BLaER1 treated with 17β-estradiol and CSF1 and Interleukin-3, amounts not matched to agents 10 nM and 100 nM (cell line): ENCODE measurements at regions not wholly inside any gene's neighbourhood (a gene's known extent, or its start where the extent isn't known, plus 50 kb on each side); places are given as distances from the start of the nearest gene placed in this dataset.

Experiments used
- H3K27ac ChIP-seq, 11 experiments: shearing (Covaris generic); formaldehyde crosslinking; 2 replicates each; pipeline ENCODE4 v1.8.1; 2022
- H3K27me3 ChIP-seq, 11 experiments: shearing (Covaris generic); formaldehyde crosslinking; 2 replicates each; pipeline ENCODE4 v1.8.1; 2022
- H3K36me3 ChIP-seq, 11 experiments: shearing (Covaris generic); formaldehyde crosslinking; 2 replicates each; pipeline ENCODE4 v1.8.1; 2022
- H3K4me1 ChIP-seq, 10 experiments: shearing (Covaris generic); formaldehyde crosslinking; 2 replicates each; pipeline ENCODE4 v1.8.1; 2022
- H3K4me2 ChIP-seq, 11 experiments: shearing (Covaris generic); formaldehyde crosslinking; 2 replicates each; pipeline ENCODE4 v1.8.1; 2022
- H3K4me3 ChIP-seq, 10 experiments: shearing (Covaris generic); formaldehyde crosslinking; 2 replicates each; pipeline ENCODE4 v1.8.1; 2022
- H3K9ac ChIP-seq, 11 experiments: shearing (Covaris generic); formaldehyde crosslinking; 2 replicates each; pipeline ENCODE4 v1.8.1; 2022
- H3K9me3 ChIP-seq, 11 experiments: shearing (Covaris generic); formaldehyde crosslinking; replicated peaks in 1 of 11; 2 replicates each; pipeline ENCODE4 v1.8.1; 2022
- H4K20me1 ChIP-seq, 11 experiments: shearing (Covaris generic); formaldehyde crosslinking; 2 replicates each; pipeline ENCODE4 v1.8.1; 2022
- Cebpa-rat ChIP-seq, 11 experiments: shearing (Covaris generic); IDR thresholded peaks; 2 replicates each; pipeline ENCODE4 v1.8.1; 2022

DNA sequence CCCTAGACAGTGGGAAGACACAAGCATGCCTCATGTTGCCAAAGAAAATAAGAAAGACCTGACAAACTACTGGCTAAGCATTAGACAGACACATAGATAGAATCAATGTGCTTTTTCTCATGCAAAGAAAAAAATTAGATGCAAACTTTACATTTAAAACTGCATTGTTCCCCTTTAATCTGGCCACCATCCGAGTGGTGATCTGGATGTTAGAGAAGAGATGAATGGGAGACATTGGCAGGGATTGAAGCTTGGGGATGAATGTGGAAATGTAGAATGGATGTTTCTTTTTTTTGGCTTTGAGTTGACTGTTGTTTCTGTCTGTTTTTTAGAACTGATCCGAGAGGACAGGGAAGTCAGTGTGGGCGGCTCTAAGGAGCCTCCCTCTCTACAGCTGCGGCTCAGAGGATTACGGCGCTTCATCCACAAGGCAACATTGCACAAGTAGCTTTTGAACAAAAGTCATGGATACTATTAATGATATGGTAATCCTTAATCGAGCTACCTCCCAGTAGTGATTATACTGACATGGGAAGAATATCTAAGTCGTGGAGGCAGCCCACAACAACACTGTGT lies 53.0 kb downstream of the HELT start:
- Histone ChIP-seq H3K27ac (no peak overlapping the region), H3K4me2 (no peak overlapping the region), H3K27me3 (no peaks in the 10 kb centered on the region), H3K4me1 (no peaks in the 10 kb centered on the region), H3K9ac (no peak overlapping the region), H4K20me1 (no peaks in the 10 kb centered on the region), H3K4me3 (no peak overlapping the region), H3K36me3 (no peaks in the 10 kb centered on the region), H3K9me3 (no peaks in the 10 kb centered on the region)
- TF ChIP-seq Cebpa-rat (IDR thresholded peaks at IDR 0.05): no peak

DNA sequence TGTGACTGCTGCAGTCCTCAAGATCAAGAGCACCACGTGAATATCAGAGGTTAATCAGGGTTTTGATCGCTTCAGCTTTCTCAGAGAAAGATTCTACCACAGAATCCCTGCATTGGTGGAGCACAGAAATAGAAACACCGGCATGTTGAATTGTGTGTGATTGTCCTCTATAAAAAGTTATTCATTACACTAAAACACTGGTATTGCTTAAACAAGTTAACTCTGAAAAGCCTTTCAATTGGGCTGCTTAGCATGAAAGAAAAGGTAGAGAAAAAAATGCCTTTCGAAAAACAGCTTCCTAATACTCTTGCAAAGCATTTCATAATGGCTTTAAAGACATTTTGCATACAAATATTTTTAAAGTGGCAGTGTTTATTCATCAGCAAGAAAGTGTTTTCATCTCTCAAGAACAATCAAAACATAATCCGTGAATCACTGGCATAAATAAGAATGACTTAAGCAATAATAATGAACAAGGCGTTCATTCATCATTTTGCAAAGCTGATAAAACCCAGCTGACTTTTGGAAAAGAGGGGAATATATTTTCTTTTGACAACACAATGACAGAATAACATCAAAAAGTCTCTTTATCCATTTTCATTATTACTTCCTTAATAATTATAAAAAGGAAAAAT lies 61.1 kb downstream of the HELT start:
- no peak overlapping the region for H3K9ac ChIP-seq
- H4K20me1 ChIP-seq: no peaks in the 10 kb centered on the region
- H3K27ac ChIP-seq: no peak overlapping the region
- H3K36me3 ChIP-seq: no peaks in the 10 kb centered on the region
- no peak for TF ChIP-seq Cebpa-rat (IDR thresholded peaks at IDR 0.05)
- no peak overlapping the region for H3K4me2 ChIP-seq
- H3K4me3 ChIP-seq: no peak overlapping the region
- no peaks in the 10 kb centered on the region for H3K27me3 ChIP-seq
- H3K4me1 ChIP-seq: peaks cover 0 to 14% (median 3%) of the 10 kb centered on the region in 10 experiments; a peak in 8 of 20 replicates
- H3K9me3 ChIP-seq: no peaks in the 10 kb centered on the region

- no peak overlapping the region for H3K9ac ChIP-seq
- TF ChIP-seq Cebpa-rat (IDR thresholded peaks at IDR 0.05): no peak
- no peak overlapping the region for H3K4me3 ChIP-seq
- no peaks in the 10 kb centered on the region for H3K36me3 ChIP-seq
- H3K4me1 ChIP-seq: peaks cover 0 to 14% (median 3%) of the 10 kb centered on the region in 10 experiments; a peak in 8 of 20 replicates
- H4K20me1 ChIP-seq: no peaks in the 10 kb centered on the region
- H3K4me2 ChIP-seq: no peak overlapping the region
- H3K27me3 ChIP-seq: no peaks in the 10 kb centered on the region
- no peaks in the 10 kb centered on the region for H3K9me3 ChIP-seq
- no peak overlapping the region for H3K27ac ChIP-seq
These were observed 62.3 kb downstream of the HELT start for GRCh38 chr4:185080545-185080944.

- Histone ChIP-seq H3K27ac (no peak overlapping the region), H3K36me3 (no peaks in the 10 kb centered on the region), H3K4me2 (peak overlapping the region in 2 of 11 experiments; percentile 18 to 28; a peak in 5 of 22 replicates), H3K4me1 (peaks cover 0 to 14% (median 3%) of the 10 kb centered on the region in 10 experiments; a peak in 8 of 20 replicates), H4K20me1 (no peaks in the 10 kb centered on the region), H3K9me3 (no peaks in the 10 kb centered on the region), H3K4me3 (no peak overlapping the region), H3K27me3 (no peaks in the 10 kb centered on the region), H3K9ac (no peak overlapping the region)
- TF ChIP-seq Cebpa-rat (IDR thresholded peaks at IDR 0.05): no peak
These were observed 60.5 kb upstream of the SLC25A4 start for GRCh38 chr4:185082561-185082960.

DNA sequence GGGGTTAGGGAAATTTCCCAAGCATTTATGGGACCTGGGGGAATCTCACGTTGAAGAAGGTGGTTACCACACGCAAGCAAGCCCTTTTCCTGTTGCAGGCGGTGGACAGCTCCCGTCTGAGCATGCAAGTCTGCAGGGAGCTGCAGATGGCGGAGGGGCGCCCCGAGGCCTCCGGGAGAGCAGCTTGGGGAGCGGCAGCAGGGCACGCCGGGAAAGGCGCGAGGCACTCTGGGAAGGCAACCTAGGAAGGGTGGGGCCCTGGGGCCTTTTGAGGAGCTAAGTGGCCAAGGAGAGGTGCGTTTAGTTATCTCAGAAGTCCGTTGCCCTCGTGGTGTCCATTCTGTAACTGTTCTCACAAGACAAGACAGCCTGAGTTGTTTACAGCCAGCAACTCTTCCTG lies 57.0 kb upstream of the SLC25A4 start:
- no peak for TF ChIP-seq Cebpa-rat (IDR thresholded peaks at IDR 0.05)

DNA sequence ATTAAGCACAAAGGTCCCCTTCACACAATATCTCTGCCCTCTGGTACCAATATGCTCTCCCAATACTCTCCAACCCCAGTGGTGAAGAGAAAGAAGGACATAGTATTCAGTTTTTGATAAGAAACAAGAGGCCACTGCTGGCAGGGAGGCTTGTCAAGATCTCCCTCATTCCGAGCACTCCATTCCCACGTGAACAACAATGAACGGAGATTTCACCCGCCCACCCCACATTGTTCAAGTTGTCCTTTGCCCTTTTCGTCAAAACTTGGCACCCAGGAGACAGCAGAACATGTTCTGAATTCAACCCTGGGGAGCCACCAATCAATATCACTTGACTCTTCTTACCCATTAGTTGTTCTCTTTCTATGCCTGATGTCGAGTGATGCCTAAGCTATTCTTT lies 54.2 kb upstream of the SLC25A4 start:
- Histone ChIP-seq H4K20me1 (no peaks in the 10 kb centered on the region), H3K4me2 (no peak overlapping the region), H3K9me3 (no peaks in the 10 kb centered on the region), H3K9ac (no peak overlapping the region), H3K27me3 (no peaks in the 10 kb centered on the region), H3K27ac (no peak overlapping the region), H3K36me3 (no peaks in the 10 kb centered on the region), H3K4me3 (no peak overlapping the region), H3K4me1 (peaks cover 0 to 11% (median 0%) of the 10 kb centered on the region in 10 experiments; a peak in 3 of 20 replicates)
- TF ChIP-seq Cebpa-rat (IDR thresholded peaks at IDR 0.05): no peak

More for the DNA sequence above, 57.0 kb upstream of the SLC25A4 start:
- Histone ChIP-seq H3K4me2 (no peak overlapping the region), H3K4me1 (peaks cover 0 to 14% (median 3%) of the 10 kb centered on the region in 10 experiments; a peak in 8 of 20 replicates), H3K9ac (no peak overlapping the region), H4K20me1 (no peaks in the 10 kb centered on the region), H3K4me3 (no peak overlapping the region), H3K36me3 (no peaks in the 10 kb centered on the region), H3K27me3 (no peaks in the 10 kb centered on the region), H3K27ac (no peak overlapping the region), H3K9me3 (no peaks in the 10 kb centered on the region)

DNA sequence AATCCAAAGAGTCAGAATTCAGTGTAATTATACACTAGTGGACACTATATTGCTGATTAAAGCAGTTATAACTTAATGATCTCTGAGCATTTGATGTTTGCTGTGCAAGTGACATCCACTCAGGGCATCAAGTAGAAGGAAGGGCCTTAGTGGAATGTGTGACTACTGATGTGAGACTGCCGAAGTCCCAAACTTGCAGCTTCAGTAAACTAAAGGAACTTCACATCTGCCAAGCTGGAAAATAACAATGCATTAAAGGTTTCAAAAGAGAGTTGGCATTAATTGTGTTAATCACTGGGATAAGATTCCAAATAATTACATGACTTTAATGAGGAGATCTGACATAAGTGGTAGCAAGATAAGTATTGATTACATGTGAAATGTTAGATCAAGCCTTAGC lies 52.5 kb upstream of the SLC25A4 start:
- Histone ChIP-seq H4K20me1 (no peaks in the 10 kb centered on the region), H3K9me3 (no peaks in the 10 kb centered on the region), H3K27me3 (no peaks in the 10 kb centered on the region), H3K9ac (no peak overlapping the region), H3K27ac (no peak overlapping the region), H3K4me3 (no peak overlapping the region), H3K36me3 (no peaks in the 10 kb centered on the region), H3K4me1 (peaks cover 0 to 11% (median 0%) of the 10 kb centered on the region in 10 experiments; a peak in 3 of 20 replicates), H3K4me2 (no peak overlapping the region)
- TF ChIP-seq Cebpa-rat (IDR thresholded peaks at IDR 0.05): no peak

DNA sequence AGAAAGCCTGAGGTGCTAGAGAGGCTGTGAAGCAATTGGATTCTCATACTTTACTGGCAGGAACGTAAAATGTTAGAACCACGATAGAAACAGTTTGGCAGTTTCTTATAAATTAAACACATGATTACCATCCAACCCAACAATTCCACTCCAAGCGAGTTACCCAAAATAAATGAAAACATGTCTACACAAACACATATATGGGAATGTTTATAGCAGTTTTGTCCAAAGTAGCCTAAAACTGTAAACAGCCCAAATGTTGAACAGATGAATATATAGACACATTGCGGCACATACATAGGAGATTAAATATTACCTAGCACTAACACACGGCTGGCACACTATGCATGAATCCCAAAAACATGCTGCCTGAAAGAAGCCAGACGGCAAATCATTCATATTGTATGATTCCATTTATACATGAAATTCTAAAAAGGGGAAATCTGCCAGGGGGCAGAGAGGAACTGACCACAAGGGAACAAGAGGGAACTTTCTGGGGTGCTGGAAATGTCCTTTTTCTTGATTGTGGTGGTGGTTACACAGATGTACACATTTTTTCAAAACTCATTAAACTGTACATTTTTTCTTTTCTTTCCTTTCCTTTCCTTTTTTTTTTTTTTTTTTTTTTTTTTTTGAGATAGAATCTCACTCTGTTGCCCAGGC lies 50.4 kb upstream of the SLC25A4 start:
- TF ChIP-seq Cebpa-rat (IDR thresholded peaks at IDR 0.05): no peak
- Histone ChIP-seq H4K20me1 (no peaks in the 10 kb centered on the region), H3K4me2 (peak overlapping the region in 1 of 11 experiments; percentile 35; a peak in 1 of 22 replicates)

More for the DNA sequence above, 50.4 kb upstream of the SLC25A4 start:
- H3K27ac ChIP-seq: no peak overlapping the region
- no peaks in the 10 kb centered on the region for H3K9me3 ChIP-seq
- H3K27me3 ChIP-seq: no peaks in the 10 kb centered on the region
- no peak overlapping the region for H3K4me3 ChIP-seq
- H3K36me3 ChIP-seq: no peaks in the 10 kb centered on the region
- no peak overlapping the region for H3K9ac ChIP-seq
- H3K4me1 ChIP-seq: peaks cover 0 to 11% (median 0%) of the 10 kb centered on the region in 10 experiments; a peak in 3 of 20 replicates
